ENCODE measurements at regions not wholly inside any gene's neighbourhood (a gene's known extent, or its start where the extent isn't known, plus 50 kb on each side); places are given as distances from the start of the nearest gene placed in this dataset.

DNA sequence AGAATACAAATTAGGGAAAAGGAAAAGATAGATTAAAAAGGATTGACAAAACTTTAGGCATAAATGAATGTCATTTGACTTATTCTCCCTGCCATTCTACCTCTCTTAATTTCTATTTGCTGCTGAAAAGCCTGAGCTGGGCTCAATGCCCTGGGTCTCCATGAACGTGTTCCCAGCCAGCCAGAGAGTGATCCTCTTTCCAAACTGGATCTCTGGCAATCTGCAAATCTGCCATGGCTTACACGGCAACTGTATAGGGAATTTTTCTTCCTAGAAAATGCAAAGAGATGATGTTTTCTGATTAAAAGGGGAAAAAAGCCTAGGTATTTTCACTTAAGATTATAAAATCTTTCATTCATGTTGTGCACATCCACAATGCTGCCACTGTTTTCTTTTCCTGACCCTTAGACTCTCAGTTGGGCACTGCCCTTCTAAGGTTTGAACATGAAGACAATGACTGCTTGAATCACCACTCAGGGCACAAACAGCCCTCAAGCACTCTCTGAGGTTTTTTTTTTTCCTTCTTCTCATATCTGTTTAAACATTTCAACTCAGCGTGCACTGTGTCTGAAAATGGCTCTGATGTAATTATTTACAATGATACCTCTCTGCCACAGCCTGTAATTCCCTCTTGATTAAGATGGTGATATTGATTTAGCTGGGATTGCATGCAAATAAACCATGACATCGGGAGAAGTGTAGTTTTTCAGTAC is 60.3 kb downstream of the DACT1 start:
- TF ChIP-seq GATA3 (IDR thresholded peaks at IDR 0.05; ENCODE audit: low read depth, low read length) = no peak
- TF ChIP-seq GATA2 (IDR thresholded peaks at IDR 0.05; ENCODE audit: low read depth, low read length) = no peak; the same call in 1 of the 2 replicates

DNA sequence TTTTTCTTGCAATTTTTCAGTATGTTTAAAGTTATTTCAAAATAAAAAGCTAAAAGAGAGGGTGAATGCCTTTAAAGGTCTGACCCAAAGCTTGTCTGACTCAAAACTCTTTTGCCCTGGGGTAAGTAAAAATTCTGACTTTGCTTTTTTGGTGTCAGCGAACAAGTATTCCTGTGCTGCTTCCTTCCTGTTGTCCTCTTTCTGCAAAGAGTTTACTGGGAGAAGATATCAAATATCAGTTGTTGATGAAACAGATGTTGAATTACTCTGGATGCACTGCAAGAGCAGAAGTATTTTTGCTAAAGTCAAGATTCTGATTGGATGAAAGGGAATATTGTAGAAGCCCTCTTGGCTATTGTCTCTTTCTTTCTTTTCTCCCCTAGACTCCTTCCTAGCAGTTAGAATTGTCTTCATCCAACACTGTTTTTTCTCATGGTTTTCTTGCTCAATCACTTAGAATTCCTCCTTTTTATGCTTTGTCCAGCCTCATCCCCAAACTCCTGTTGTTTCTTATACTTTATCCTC is 62.0 kb downstream of the DACT1 start:
- TF ChIP-seq GATA3 (IDR thresholded peaks at IDR 0.05; ENCODE audit: low read depth, low read length) = no peak
- no peak for TF ChIP-seq GATA2 (IDR thresholded peaks at IDR 0.05; ENCODE audit: low read depth, low read length)

DNA sequence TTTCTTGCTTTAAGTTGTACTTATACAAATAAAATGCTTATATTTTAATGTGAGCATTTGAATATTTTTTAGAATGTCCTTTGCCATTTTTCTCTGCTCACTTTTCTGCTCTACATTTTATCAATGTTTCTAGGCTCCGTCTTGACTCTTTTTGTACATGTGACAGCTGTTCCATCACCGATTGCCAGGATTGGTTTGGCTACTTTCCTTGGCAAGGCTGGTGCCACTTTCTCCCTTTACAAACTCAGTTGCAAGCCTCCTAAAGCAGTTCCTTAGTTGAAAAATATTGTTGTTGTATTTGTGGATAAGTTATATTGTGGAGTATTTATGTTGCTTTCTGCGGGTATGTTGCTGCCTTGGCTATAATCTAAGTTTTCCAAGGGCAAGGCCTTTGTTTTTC is 63.4 kb downstream of the DACT1 start:
- TF ChIP-seq GATA2 (IDR thresholded peaks at IDR 0.05; ENCODE audit: low read depth, low read length) (no peak), GATA3 (IDR thresholded peaks at IDR 0.05; ENCODE audit: low read depth, low read length) (no peak)

DNA sequence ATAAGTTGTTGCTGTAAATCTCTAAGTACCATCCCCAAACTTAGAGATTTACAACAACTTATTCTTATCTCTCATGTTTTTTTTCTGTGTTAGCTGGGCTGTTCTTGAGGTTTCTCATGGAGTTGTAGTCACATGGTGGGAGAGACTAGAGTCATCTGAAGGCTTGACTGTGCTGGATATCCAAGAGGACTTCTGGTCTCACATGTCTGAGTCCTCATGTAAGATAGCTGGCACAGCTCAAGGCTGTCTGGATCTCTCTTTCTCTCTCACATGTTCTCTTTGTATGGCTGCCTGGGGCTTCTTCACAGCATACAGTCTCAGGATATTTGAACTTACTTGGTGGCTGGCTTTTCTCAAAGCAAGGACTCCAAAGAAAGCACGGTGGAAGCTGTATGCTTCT is 63.8 kb downstream of the DACT1 start:
- TF ChIP-seq GATA3 (IDR thresholded peaks at IDR 0.05; ENCODE audit: low read depth, low read length) (no peak), GATA2 (IDR thresholded peaks at IDR 0.05; ENCODE audit: low read depth, low read length) (no peak)

DNA sequence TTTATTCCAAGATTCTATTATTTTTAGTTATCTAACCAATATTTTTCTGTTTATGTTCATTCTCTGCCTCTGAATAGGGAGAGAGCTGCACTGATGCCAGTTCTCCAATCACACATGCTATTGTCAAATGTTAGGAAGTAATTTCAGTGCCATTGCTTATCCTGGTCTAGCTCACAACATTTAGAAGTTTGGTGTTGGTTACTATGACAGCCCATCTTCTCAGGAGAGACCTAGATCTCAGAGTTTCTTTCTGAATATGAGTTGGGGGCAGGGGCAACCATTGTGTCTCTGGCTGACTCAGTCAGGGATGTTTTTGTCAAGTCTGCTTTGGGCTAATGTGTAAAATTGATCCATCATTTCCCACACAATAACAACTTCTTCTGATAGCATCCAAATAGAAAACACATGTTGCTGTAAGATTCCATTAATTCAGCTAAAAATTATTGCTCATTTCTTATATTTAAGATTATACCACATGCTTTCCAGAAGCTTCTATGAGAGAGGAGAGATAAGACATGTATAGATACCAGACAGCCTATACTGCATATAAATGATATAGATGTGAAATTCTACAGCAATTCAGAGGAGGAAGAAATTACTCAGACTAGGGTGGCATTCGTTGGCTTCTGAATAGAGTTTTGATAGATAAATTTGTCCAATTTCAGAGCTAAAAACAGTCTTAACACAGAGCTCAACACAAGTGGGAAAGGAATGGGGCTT is 64.8 kb downstream of the DACT1 start:
- peak; percentile 40 for TF ChIP-seq GATA3 (IDR thresholded peaks at IDR 0.05; ENCODE audit: low read depth, low read length)
- no peak for TF ChIP-seq GATA2 (IDR thresholded peaks at IDR 0.05; ENCODE audit: low read depth, low read length)

DNA sequence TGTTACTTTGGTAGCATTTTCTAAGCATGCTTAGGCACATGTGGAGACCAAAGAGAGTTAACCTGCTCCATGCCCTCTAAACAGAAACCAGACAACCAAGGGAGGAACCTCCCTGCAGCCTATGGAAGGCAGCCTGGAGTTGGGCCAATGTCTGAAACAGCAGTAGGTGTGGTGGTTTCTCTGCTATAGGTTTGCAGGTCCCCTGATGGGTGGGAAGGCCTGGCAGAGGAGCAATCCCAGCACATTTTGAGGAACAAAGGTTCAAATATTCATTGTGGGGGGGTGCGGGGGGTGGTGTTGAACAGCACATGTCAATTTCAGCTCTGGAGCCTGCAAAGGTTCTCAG is 65.4 kb downstream of the DACT1 start:
- TF ChIP-seq GATA2 (IDR thresholded peaks at IDR 0.05; ENCODE audit: low read depth, low read length) (no peak), GATA3 (IDR thresholded peaks at IDR 0.05; ENCODE audit: low read depth, low read length) (no peak)

DNA sequence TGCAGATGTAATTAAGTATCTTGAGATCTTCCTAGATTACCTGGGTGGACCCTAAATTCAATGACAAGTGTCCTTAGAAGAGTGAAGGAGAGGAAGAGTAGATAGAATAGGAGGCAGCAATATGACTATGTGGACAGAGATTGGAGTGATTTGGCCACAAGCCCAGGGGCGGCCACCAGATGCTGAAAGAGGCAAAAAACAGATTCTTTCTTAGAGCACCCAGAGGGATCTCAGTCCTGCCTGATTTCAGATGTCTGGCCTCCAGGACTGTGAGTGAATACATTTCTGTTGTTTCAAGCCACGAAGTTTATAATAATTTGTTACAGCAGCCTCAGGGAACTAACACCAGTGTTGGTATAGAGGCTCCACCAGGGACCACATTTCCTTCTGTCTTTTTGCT is 67.3 kb downstream of the DACT1 start:
- TF ChIP-seq GATA3 (IDR thresholded peaks at IDR 0.05; ENCODE audit: low read depth, low read length) (no peak), GATA2 (IDR thresholded peaks at IDR 0.05; ENCODE audit: low read depth, low read length) (no peak)

DNA sequence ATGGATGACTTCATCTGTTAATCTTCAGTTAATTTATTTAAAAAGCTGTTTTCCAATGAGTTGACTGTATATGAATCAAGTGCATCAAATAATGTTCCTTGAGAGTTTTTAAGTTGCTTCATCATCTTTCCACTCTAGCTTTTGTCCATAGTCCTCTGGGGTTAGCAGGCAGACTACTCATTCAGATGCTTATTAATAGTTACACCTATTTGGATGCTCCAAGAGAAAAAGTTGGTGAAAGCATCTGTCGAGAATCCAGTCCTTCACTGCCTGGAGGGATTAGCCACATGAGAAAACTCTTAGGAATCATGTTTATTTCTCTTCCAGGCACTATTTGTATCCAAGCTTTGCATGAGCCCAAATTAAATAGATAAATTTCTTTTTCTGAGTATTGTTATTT is 70.2 kb downstream of the DACT1 start:
- TF ChIP-seq GATA3 (IDR thresholded peaks at IDR 0.05; ENCODE audit: low read depth, low read length) (no peak), GATA2 (IDR thresholded peaks at IDR 0.05; ENCODE audit: low read depth, low read length) (no peak)

DNA sequence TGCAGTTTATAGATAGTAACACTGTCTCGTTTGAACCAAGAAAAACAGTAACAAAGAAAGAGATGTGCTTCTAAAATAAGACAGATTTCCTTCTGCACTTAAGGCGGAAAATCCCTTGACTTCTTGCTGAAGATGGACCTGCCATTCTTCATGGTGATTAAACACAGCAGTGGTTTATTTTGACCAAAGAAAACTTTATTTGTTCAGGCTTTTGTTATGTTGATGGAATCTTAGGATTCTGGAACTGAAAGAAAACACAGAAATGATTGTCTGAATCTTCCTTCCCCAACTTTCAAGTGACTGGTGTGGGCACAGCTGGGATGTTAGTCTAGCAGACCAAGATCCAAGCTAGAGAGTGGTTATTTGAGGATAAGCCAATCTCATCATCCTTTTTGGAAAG is 72.2 kb downstream of the DACT1 start:
- TF ChIP-seq GATA2 (IDR thresholded peaks at IDR 0.05; ENCODE audit: low read depth, low read length) (no peak), GATA3 (IDR thresholded peaks at IDR 0.05; ENCODE audit: low read depth, low read length) (no peak)

DNA sequence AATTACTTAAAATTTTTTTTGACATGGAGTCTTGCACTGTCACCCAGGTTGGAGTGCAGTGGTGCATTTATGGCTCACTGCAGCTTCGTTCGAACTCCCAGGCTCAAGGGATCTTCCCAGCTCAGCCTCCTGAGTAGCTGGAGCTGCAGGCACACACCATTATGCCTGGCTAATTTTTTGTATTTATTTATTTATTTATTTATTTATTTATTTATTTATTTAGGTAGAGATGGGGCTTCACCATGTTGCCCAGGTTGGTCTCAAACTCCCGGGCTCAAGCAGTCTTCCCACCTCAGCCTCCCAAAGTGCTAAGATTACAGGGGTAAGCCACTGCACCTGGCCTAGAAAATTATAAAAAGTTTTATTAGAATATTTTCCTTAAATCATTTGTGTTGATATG is 73.6 kb downstream of the DACT1 start:
- no peak for TF ChIP-seq GATA2 (IDR thresholded peaks at IDR 0.05; ENCODE audit: low read depth, low read length)
- TF ChIP-seq GATA3 (IDR thresholded peaks at IDR 0.05; ENCODE audit: low read depth, low read length) = no peak

DNA sequence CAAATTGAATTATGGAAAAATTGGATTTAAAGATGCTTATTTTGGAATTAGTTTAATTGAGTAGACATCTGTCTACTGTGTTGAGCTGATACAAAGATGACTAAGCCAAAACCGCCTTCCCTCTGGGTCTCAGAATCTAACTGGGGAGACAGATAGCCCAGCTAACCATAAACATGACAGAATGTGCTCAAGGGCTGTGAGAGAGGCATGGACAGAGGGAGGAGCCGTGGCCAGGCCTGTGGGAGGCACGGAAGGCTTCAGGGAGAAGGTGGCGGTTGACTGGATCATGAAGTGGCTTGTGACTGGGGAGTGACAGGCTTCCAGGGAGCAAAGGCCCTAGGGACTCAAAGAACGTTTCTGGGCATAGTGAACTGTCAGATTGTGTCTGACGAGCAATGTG is 74.6 kb downstream of the DACT1 start:
- TF ChIP-seq GATA2 (IDR thresholded peaks at IDR 0.05; ENCODE audit: low read depth, low read length) (no peak), GATA3 (IDR thresholded peaks at IDR 0.05; ENCODE audit: low read depth, low read length) (no peak)

DNA sequence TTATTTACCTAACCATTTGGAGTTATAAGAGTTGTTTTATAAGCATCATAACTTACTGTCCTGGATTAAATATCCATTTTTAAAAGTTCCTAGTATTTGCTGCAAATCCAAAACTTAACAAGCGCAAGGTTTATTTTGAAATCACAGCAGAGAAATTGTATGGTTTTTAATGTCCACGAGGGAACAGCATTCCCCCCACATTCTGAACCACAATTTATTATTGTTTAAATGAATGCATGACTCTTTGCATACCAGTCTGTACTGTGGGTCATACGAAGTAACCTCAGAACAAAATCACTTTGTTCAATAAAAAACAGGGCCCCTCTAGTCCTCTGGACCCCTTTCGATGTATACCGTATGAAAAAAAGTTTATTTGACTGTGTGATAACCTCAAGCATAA is 75.9 kb downstream of the DACT1 start:
- TF ChIP-seq GATA2 (IDR thresholded peaks at IDR 0.05; ENCODE audit: low read depth, low read length) (no peak), GATA3 (IDR thresholded peaks at IDR 0.05; ENCODE audit: low read depth, low read length) (no peak)

DNA sequence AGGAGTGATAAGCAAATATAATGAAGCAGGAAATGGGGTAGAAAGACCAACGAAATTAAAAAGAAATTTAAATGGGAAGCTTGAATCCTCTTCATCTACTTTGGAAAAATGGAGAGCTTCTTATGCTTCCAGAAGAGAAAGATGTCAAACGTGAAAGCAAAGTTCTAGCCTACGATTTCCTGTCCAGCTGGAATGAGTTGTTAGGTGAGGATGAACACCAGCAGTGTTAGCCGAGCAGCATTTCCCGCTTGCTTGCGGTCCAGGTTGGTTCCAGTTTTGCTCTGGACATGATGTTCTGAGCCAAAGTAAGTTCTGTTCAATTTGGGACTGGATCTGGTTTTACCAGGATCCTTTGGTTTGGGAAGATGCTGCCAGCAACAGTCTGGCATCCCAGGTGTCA is 78.9 kb downstream of the DACT1 start:
- TF ChIP-seq GATA2 (IDR thresholded peaks at IDR 0.05; ENCODE audit: low read depth, low read length) = no peak

DNA sequence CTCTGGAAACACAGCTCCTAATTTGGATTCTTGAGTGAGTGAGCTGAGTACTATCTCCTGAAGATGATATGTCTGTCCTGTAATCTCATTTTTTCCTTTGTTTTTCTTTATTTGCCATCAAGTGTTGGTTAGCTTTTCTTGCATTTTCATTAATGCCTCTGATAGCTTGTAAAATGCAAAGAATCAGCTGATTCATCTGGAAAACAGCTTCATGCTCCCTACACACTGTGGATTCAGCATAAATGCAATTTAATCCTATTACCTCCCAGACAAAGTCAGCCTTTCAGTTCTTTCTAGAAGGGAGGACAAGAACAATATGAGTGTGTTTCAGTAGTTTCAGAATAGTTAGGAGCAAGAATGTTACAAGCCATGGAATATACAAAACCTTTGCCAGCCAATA is 79.4 kb downstream of the DACT1 start:
- TF ChIP-seq GATA3 (IDR thresholded peaks at IDR 0.05; ENCODE audit: low read depth, low read length) (no peak), GATA2 (IDR thresholded peaks at IDR 0.05; ENCODE audit: low read depth, low read length) (no peak)

DNA sequence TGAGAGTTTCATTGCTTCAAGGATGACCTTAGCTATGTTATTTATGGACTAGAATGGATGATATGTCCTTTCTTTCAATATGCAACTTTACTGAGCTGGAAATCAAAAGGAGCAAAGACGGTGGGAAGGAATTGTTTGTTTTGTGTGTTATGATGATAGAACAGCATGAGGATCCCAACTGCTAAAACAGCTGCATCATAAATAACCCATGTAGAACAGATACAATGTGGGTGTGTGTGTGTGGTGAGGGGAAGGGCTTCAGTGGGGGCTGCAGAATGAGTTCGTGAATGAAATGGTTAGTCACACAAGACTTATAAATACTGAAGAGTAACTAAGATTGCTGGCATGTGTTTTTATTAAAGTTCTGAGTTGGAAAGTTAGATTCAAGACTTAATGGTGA is 80.1 kb downstream of the DACT1 start:
- TF ChIP-seq GATA2 (IDR thresholded peaks at IDR 0.05; ENCODE audit: low read depth, low read length) = no peak
